HuH-7 (cell line): ENCODE measurements at regions not wholly inside any gene's neighbourhood (a gene's known extent, or its start where the extent isn't known, plus 50 kb on each side); places are given as distances from the start of the nearest gene placed in this dataset.

ENCODE experiments used
- DNase-seq: peaks from one replicate; pipeline ENCODE4 v3.0.0; 2011; ENCODE audit warnings: low spot score

- no peak for DNase-seq
Observed at GRCh38 chr5:129821477-129822131, 73.7 kb downstream of the MINAR2 start.

GRCh38 chr5:129830288-129830687 lies 74.0 kb upstream of the CHSY3 start:
- DNase-seq: no peak

- no peak for DNase-seq
Observed at GRCh38 chr5:129836321-129836720, 67.9 kb upstream of the CHSY3 start.

GRCh38 chr5:129844764-129845163 lies 59.5 kb upstream of the CHSY3 start:
- DNase-seq: no peak

GRCh38 chr5:129852747-129853352 lies 51.4 kb upstream of the CHSY3 start:
- DNase-seq: peak; percentile 36

GRCh38 chr5:129853588-129853987 lies 50.7 kb upstream of the CHSY3 start:
- DNase-seq: no peak
